MM.1S (cell line): ENCODE measurements at regions not wholly inside any gene's neighbourhood (a gene's known extent, or its start where the extent isn't known, plus 50 kb on each side); places are given as distances from the start of the nearest gene placed in this dataset.

Experiments used
- DNase-seq: peaks from one replicate; pipeline ENCODE4 v3.0.0-alpha.2; 2015
- H2AFZ ChIP-seq: fragments of 300-600 bp; sonication (generic); 2 replicates; pipeline ENCODE4 v1.6.0; 2016; ENCODE audit warnings: antibody characterized with exemption, low read length
- H3F3A ChIP-seq: fragments of 300-600 bp; sonication (generic); 2 replicates; pipeline ENCODE4 v1.6.1; 2016; ENCODE audit warnings: mild to moderate bottlenecking, antibody characterized with exemption, low read length, moderate library complexity, mixed read lengths; ENCODE audit not compliant: insufficient read depth
- H3K27ac ChIP-seq: fragments of 300-600 bp; sonication (generic); 2 replicates; pipeline ENCODE4 v1.5.1; 2016; ENCODE audit warnings: mild to moderate bottlenecking, low read length
- H3K27me3 ChIP-seq: fragments of 300-600 bp; sonication (generic); replicated peaks from 2 replicates; pipeline ENCODE4 v1.6.0; 2016; ENCODE audit warnings: low read length; ENCODE audit not compliant: insufficient read depth
- H3K36me3 ChIP-seq: fragments of 300-600 bp; sonication (generic); replicated peaks from 2 replicates; pipeline ENCODE4 v1.6.1; 2016; ENCODE audit warnings: mild to moderate bottlenecking, low read length, mixed read lengths; ENCODE audit not compliant: insufficient read depth
- H3K4me1 ChIP-seq: fragments of 300-600 bp; sonication (generic); 2 replicates; pipeline ENCODE4 v1.6.1; 2016; ENCODE audit warnings: low read length, mixed read lengths
- H3K4me2 ChIP-seq: fragments of 300-600 bp; sonication (generic); 2 replicates; pipeline ENCODE4 v1.6.0; 2016; ENCODE audit warnings: low read depth, low read length
- H3K4me3 ChIP-seq: fragments of 300-600 bp; sonication (generic); 2 replicates; pipeline ENCODE4 v1.5.1; 2016; ENCODE audit warnings: low read length, mixed read lengths
- H3K79me2 ChIP-seq: fragments of 300-600 bp; sonication (generic); 2 replicates; pipeline ENCODE4 v1.6.1; 2016; ENCODE audit warnings: mixed run types, low read length, mixed read lengths
- H3K9ac ChIP-seq: fragments of 300-600 bp; sonication (generic); 2 replicates; pipeline ENCODE4 v1.6.1; 2016; ENCODE audit warnings: low read length, mixed read lengths
- H3K9me2 ChIP-seq: fragments of 300-600 bp; sonication (generic); replicated peaks from 2 replicates; pipeline ENCODE4 v1.6.1; 2016; ENCODE audit warnings: mild to moderate bottlenecking, low read length, mixed read lengths; ENCODE audit not compliant: insufficient read depth
- H3K9me3 ChIP-seq: fragments of 300-600 bp; sonication (generic); replicated peaks from 2 replicates; pipeline ENCODE4 v1.6.1; 2016; ENCODE audit warnings: mild to moderate bottlenecking, low read length, mixed read lengths; ENCODE audit not compliant: insufficient read depth
- H4K20me1 ChIP-seq: fragments of 300-600 bp; sonication (generic); 2 replicates; pipeline ENCODE4 v1.6.1; 2016; ENCODE audit warnings: mild to moderate bottlenecking, low read length, moderate library complexity, mixed read lengths; ENCODE audit not compliant: insufficient read depth
- EZH2 ChIP-seq: fragments of 300-600 bp; sonication (generic); optimal IDR thresholded peaks from 2 replicates; pipeline ENCODE3; 2017; ENCODE audit warnings: low read depth, mild to moderate bottlenecking, antibody characterized with exemption, low read length, mixed read lengths
- EZH2phosphoT487 ChIP-seq: fragments of 300-600 bp; sonication (generic); IDR thresholded peaks from 2 replicates; pipeline ENCODE4 v1.6.1; 2018; ENCODE audit warnings: antibody characterized with exemption, low read length
- TF ChIP-seq, protein P1 (sequence below): fragments of 300-600 bp; sonication (generic); IDR thresholded peaks from 2 replicates; pipeline ENCODE4 v1.5.1; 2016; ENCODE audit warnings: antibody characterized with exemption, low read length, mixed read lengths

DNA sequence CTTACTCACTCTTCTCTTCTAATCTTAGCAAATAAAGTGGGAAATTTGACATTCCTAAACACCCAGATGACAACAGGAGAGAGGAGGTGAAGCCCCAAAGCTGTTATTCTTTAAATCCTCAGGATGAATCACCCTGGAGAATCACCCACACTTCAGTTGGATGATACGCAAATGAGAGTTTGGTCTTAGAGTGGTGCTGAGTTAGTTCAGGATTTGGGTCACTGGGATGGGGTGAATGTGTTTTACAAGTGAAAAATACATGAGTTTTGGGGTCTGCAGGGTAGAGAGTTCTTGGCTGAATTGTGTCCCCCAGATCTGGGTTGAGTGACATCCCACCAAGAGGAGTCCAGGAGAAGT lies 117.2 kb downstream of the GGTLC2 start:
- no peaks in the 10 kb centered on the region for H4K20me1 ChIP-seq
- H3K4me3 ChIP-seq: no peak overlapping the region
- H3K27me3 ChIP-seq: no peaks in the 10 kb centered on the region
- H2AFZ ChIP-seq: no peak overlapping the region
- no peaks in the 10 kb centered on the region for H3K9me2 ChIP-seq
- TF ChIP-seq EZH2phosphoT487 (no peak), EZH2 (no peak)
- H3K4me2 ChIP-seq: no peak overlapping the region
- H3K4me1 ChIP-seq: peaks cover 3% of the 10 kb centered on the region
- H3K36me3 ChIP-seq: no peaks in the 10 kb centered on the region
- no peaks in the 10 kb centered on the region for H3K9me3 ChIP-seq
- no peak for DNase-seq
- H3K27ac ChIP-seq: no peak overlapping the region
- peaks cover 7% of the 10 kb centered on the region for H3F3A ChIP-seq
- H3K79me2 ChIP-seq: no peaks in the 10 kb centered on the region
- H3K9ac ChIP-seq: no peak overlapping the region

- no peaks in the 10 kb centered on the region for H3K9me2 ChIP-seq
- TF ChIP-seq, protein P1, sequence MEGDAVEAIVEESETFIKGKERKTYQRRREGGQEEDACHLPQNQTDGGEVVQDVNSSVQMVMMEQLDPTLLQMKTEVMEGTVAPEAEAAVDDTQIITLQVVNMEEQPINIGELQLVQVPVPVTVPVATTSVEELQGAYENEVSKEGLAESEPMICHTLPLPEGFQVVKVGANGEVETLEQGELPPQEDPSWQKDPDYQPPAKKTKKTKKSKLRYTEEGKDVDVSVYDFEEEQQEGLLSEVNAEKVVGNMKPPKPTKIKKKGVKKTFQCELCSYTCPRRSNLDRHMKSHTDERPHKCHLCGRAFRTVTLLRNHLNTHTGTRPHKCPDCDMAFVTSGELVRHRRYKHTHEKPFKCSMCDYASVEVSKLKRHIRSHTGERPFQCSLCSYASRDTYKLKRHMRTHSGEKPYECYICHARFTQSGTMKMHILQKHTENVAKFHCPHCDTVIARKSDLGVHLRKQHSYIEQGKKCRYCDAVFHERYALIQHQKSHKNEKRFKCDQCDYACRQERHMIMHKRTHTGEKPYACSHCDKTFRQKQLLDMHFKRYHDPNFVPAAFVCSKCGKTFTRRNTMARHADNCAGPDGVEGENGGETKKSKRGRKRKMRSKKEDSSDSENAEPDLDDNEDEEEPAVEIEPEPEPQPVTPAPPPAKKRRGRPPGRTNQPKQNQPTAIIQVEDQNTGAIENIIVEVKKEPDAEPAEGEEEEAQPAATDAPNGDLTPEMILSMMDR: no peak
- TF ChIP-seq EZH2phosphoT487: no peak
- no peak for TF ChIP-seq EZH2
- no peaks in the 10 kb centered on the region for H3K27me3 ChIP-seq
- no peak for DNase-seq
- H3F3A ChIP-seq: peaks cover 5% of the 10 kb centered on the region; the same call in 1 of the 2 replicates
- H3K9me3 ChIP-seq: no peaks in the 10 kb centered on the region
- no peak overlapping the region for H3K4me3 ChIP-seq
- H3K4me1 ChIP-seq: no peaks in the 10 kb centered on the region
- H3K79me2 ChIP-seq: no peaks in the 10 kb centered on the region
- no peak overlapping the region for H3K4me2 ChIP-seq
- no peaks in the 10 kb centered on the region for H4K20me1 ChIP-seq
- no peak overlapping the region for H2AFZ ChIP-seq
- no peak overlapping the region for H3K27ac ChIP-seq
- H3K9ac ChIP-seq: no peak overlapping the region
- no peaks in the 10 kb centered on the region for H3K36me3 ChIP-seq
These were observed 117.8 kb downstream of the GGTLC2 start for GRCh38 chr22:22761963-22762772.

- H3K9ac ChIP-seq: no peak overlapping the region
- H3K27ac ChIP-seq: no peak overlapping the region
- no peaks in the 10 kb centered on the region for H4K20me1 ChIP-seq
- no peak overlapping the region for H3K4me2 ChIP-seq
- no peak overlapping the region for H3K4me3 ChIP-seq
- DNase-seq: no peak
- H3K27me3 ChIP-seq: no peaks in the 10 kb centered on the region
- no peaks in the 10 kb centered on the region for H3F3A ChIP-seq
- H2AFZ ChIP-seq: no peak overlapping the region
- H3K4me1 ChIP-seq: no peaks in the 10 kb centered on the region
- H3K9me2 ChIP-seq: no peaks in the 10 kb centered on the region
- no peaks in the 10 kb centered on the region for H3K9me3 ChIP-seq
- no peaks in the 10 kb centered on the region for H3K36me3 ChIP-seq
- no peaks in the 10 kb centered on the region for H3K79me2 ChIP-seq
- TF ChIP-seq EZH2 (no peak), EZH2phosphoT487 (no peak)
- TF ChIP-seq, protein P1: no peak
These were observed 119.1 kb downstream of the GGTLC2 start for GRCh38 chr22:22763512-22763911.

DNA sequence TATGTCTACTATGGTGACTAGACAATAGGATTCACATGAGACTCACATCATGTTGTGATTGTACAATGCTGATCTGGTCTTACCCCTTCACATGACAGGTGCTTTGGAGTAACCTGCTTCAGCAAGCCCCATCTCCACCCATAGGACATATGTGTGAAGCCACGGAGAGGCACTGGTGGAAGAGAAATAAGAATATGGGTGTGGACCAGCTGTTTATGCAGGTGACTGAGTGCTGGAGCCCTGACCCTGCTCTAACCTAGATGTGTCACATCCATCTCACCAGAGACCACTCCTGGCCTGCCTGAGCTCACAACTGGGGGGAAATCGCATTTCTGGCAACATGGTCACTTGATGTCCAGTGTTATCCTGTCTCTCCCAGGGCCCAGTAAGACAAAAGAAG lies 119.7 kb downstream of the GGTLC2 start:
- no peak overlapping the region for H3K4me3 ChIP-seq
- DNase-seq: no peak
- no peak overlapping the region for H3K4me2 ChIP-seq
- no peaks in the 10 kb centered on the region for H3F3A ChIP-seq
- no peaks in the 10 kb centered on the region for H3K4me1 ChIP-seq
- no peaks in the 10 kb centered on the region for H3K9me2 ChIP-seq
- H3K9me3 ChIP-seq: no peaks in the 10 kb centered on the region
- no peaks in the 10 kb centered on the region for H3K36me3 ChIP-seq
- no peak overlapping the region for H3K9ac ChIP-seq
- no peaks in the 10 kb centered on the region for H4K20me1 ChIP-seq
- TF ChIP-seq, protein P1: no peak
- no peaks in the 10 kb centered on the region for H3K27me3 ChIP-seq
- H2AFZ ChIP-seq: no peak overlapping the region
- H3K27ac ChIP-seq: no peak overlapping the region
- H3K79me2 ChIP-seq: no peaks in the 10 kb centered on the region
